ENCODE measurements at regions not wholly inside any gene's neighbourhood (a gene's known extent, or its start where the extent isn't known, plus 50 kb on each side); places are given as distances from the start of the nearest gene placed in this dataset.
A peak's percentile ranks its signal among the peaks of the same experiment; 100 is the strongest.

- no peak for ATAC-seq
Measured at GRCh38 chr3:70774641-70775040, 462.2 kb upstream of the MDFIC2 start.

GRCh38 chr3:70771426-70772147 lies 459.1 kb upstream of the MDFIC2 start:
- H3K9me3 Mint-ChIP-seq, result no peaks in the 10 kb centered on the region
- H3K36me3 Mint-ChIP-seq, result peaks cover 0 to 19% of the 10 kb centered on the region in 2 donors
- peak; percentile 64 to 85 for ATAC-seq
- DNase-seq (ENCODE audit: low spot score in 2 of 2), result no peak
- H3K27ac Mint-ChIP-seq, result no peak overlapping the region

More at GRCh38 chr3:70774641-70775040, 462.2 kb upstream of the MDFIC2 start:
- Mint-ChIP-seq H3K9me3 (peaks cover 0 to 9% of the 10 kb centered on the region in 2 donors), H3K27ac (no peak overlapping the region), H3K36me3 (peaks cover 0 to 24% of the 10 kb centered on the region in 2 donors)
- DNase-seq (ENCODE audit: low spot score in 2 of 2), result no peak

- Mint-ChIP-seq H3K27ac (no peak overlapping the region), H3K9me3 (no peaks in the 10 kb centered on the region), H3K36me3 (peaks cover 0 to 19% of the 10 kb centered on the region in 2 donors)
- ATAC-seq, result no peak
- DNase-seq (ENCODE audit: low spot score in 2 of 2), result no peak
Measured at GRCh38 chr3:70770650-70771049, 458.2 kb upstream of the MDFIC2 start.

- DNase-seq (ENCODE audit: low spot score in 2 of 2) (no peak), ATAC-seq (no peak)
- H3K9me3 Mint-ChIP-seq, result no peaks in the 10 kb centered on the region
- no peak overlapping the region for H3K27ac Mint-ChIP-seq
- peaks cover 0 to 15% of the 10 kb centered on the region in 2 donors for H3K36me3 Mint-ChIP-seq
Measured at GRCh38 chr3:70766301-70766700, 453.9 kb upstream of the MDFIC2 start.

GRCh38 chr3:70763894-70764293 lies 451.5 kb upstream of the MDFIC2 start:
- Mint-ChIP-seq H3K27ac (no peak overlapping the region), H3K9me3 (no peaks in the 10 kb centered on the region), H3K36me3 (no peaks in the 10 kb centered on the region)
- DNase-seq (ENCODE audit: low spot score in 2 of 2) (no peak), ATAC-seq (peak in 1 of 2 donors; percentile 59)

GRCh38 chr3:70757658-70758057 lies 445.2 kb upstream of the MDFIC2 start:
- H3K9me3 Mint-ChIP-seq, result no peaks in the 10 kb centered on the region
- no peaks in the 10 kb centered on the region for H3K36me3 Mint-ChIP-seq
- no peak overlapping the region for H3K27ac Mint-ChIP-seq
- ATAC-seq (no peak), DNase-seq (ENCODE audit: low spot score in 2 of 2) (no peak)

GRCh38 chr3:70755526-70755925 lies 443.1 kb upstream of the MDFIC2 start:
- no peaks in the 10 kb centered on the region for H3K9me3 Mint-ChIP-seq
- H3K36me3 Mint-ChIP-seq, result no peaks in the 10 kb centered on the region
- ATAC-seq (no peak), DNase-seq (ENCODE audit: low spot score in 2 of 2) (no peak)
- H3K27ac Mint-ChIP-seq, result no peak overlapping the region

GRCh38 chr3:70754314-70754713 lies 441.9 kb upstream of the MDFIC2 start:
- Mint-ChIP-seq H3K36me3 (no peaks in the 10 kb centered on the region), H3K27ac (no peak overlapping the region)
- no peak for ATAC-seq

GRCh38 chr3:70753572-70753971 lies 441.1 kb upstream of the MDFIC2 start:
- H3K27ac Mint-ChIP-seq, result no peak overlapping the region
- ATAC-seq (no peak), DNase-seq (ENCODE audit: low spot score in 2 of 2) (no peak)
- H3K9me3 Mint-ChIP-seq, result no peaks in the 10 kb centered on the region
- no peaks in the 10 kb centered on the region for H3K36me3 Mint-ChIP-seq

More at GRCh38 chr3:70754314-70754713, 441.9 kb upstream of the MDFIC2 start:
- DNase-seq (ENCODE audit: low spot score in 2 of 2), result no peak
- H3K9me3 Mint-ChIP-seq, result no peaks in the 10 kb centered on the region

GRCh38 chr3:70752051-70752450 lies 439.6 kb upstream of the MDFIC2 start:
- Mint-ChIP-seq H3K9me3 (no peaks in the 10 kb centered on the region), H3K36me3 (no peaks in the 10 kb centered on the region), H3K27ac (no peak overlapping the region)
- ATAC-seq, result no peak
- DNase-seq (ENCODE audit: low spot score in 2 of 2), result no peak

GRCh38 chr3:70749122-70749521 lies 436.7 kb upstream of the MDFIC2 start:
- H3K36me3 Mint-ChIP-seq, result no peaks in the 10 kb centered on the region
- H3K27ac Mint-ChIP-seq, result no peak overlapping the region
- no peak for ATAC-seq
- DNase-seq (ENCODE audit: low spot score in 2 of 2), result no peak
- H3K9me3 Mint-ChIP-seq, result no peaks in the 10 kb centered on the region

GRCh38 chr3:70748593-70748992 lies 436.2 kb upstream of the MDFIC2 start:
- H3K36me3 Mint-ChIP-seq, result no peaks in the 10 kb centered on the region
- no peak overlapping the region for H3K27ac Mint-ChIP-seq
- DNase-seq (ENCODE audit: low spot score in 2 of 2) (no peak), ATAC-seq (no peak)
- no peaks in the 10 kb centered on the region for H3K9me3 Mint-ChIP-seq

- H3K9me3 Mint-ChIP-seq, result no peaks in the 10 kb centered on the region
- DNase-seq (ENCODE audit: low spot score in 2 of 2) (no peak), ATAC-seq (no peak)
- H3K36me3 Mint-ChIP-seq, result no peaks in the 10 kb centered on the region
- H3K27ac Mint-ChIP-seq, result no peak overlapping the region
Measured at GRCh38 chr3:70747847-70748246, 435.4 kb upstream of the MDFIC2 start.

GRCh38 chr3:70744536-70744935 lies 432.1 kb upstream of the MDFIC2 start:
- ATAC-seq (no peak), DNase-seq (ENCODE audit: low spot score in 2 of 2) (no peak)
- H3K27ac Mint-ChIP-seq, result no peak overlapping the region
- no peaks in the 10 kb centered on the region for H3K36me3 Mint-ChIP-seq
- H3K9me3 Mint-ChIP-seq, result no peaks in the 10 kb centered on the region

- H3K36me3 Mint-ChIP-seq, result no peaks in the 10 kb centered on the region
- DNase-seq (ENCODE audit: low spot score in 2 of 2) (no peak), ATAC-seq (no peak)
- no peak overlapping the region for H3K27ac Mint-ChIP-seq
- no peaks in the 10 kb centered on the region for H3K9me3 Mint-ChIP-seq
Measured at GRCh38 chr3:70743754-70744153, 431.3 kb upstream of the MDFIC2 start.

GRCh38 chr3:70742081-70742480 lies 429.6 kb upstream of the MDFIC2 start:
- no peak overlapping the region for H3K27ac Mint-ChIP-seq
- ATAC-seq (no peak), DNase-seq (ENCODE audit: low spot score in 2 of 2) (no peak)
- no peaks in the 10 kb centered on the region for H3K36me3 Mint-ChIP-seq
- H3K9me3 Mint-ChIP-seq, result no peaks in the 10 kb centered on the region

GRCh38 chr3:70740872-70741271 lies 428.4 kb upstream of the MDFIC2 start:
- Mint-ChIP-seq H3K36me3 (no peaks in the 10 kb centered on the region), H3K27ac (no peak overlapping the region), H3K9me3 (no peaks in the 10 kb centered on the region)
- DNase-seq (ENCODE audit: low spot score in 2 of 2) (no peak), ATAC-seq (no peak)

- H3K36me3 Mint-ChIP-seq, result no peaks in the 10 kb centered on the region
- ATAC-seq, result no peak
- no peak for DNase-seq (ENCODE audit: low spot score in 2 of 2)
- H3K9me3 Mint-ChIP-seq, result no peaks in the 10 kb centered on the region
- H3K27ac Mint-ChIP-seq, result no peak overlapping the region
Measured at GRCh38 chr3:70740071-70740470, 427.6 kb upstream of the MDFIC2 start.
